ENCODE measurements at regions not wholly inside any gene's neighbourhood (a gene's known extent, or its start where the extent isn't known, plus 50 kb on each side); places are given as distances from the start of the nearest gene placed in this dataset.

DNA sequence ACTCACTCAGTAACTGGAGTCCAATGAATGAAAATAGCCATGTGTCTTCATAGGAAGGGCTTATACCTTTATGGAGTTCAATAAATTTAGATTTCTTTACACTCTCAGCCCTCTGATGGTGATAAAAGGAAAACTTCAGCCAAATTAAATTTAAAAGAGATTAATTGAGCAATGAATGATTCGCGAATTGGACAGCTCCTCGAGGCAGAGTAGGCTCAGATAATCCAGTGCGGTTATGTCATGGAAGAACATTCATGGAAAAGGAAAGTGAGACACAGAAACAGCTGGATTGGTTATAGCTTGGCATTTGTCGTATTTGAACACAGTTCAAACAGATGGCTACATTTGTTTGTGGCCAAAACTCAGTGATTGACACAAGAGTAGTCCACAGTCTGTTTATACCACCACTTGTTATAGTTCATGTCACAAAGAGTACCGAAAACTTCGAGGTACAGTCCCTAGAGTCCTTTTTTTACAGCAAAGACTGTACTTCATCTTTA is 54.6 kb upstream of the TACR3 start:
- TF ChIP-seq, protein P1, sequence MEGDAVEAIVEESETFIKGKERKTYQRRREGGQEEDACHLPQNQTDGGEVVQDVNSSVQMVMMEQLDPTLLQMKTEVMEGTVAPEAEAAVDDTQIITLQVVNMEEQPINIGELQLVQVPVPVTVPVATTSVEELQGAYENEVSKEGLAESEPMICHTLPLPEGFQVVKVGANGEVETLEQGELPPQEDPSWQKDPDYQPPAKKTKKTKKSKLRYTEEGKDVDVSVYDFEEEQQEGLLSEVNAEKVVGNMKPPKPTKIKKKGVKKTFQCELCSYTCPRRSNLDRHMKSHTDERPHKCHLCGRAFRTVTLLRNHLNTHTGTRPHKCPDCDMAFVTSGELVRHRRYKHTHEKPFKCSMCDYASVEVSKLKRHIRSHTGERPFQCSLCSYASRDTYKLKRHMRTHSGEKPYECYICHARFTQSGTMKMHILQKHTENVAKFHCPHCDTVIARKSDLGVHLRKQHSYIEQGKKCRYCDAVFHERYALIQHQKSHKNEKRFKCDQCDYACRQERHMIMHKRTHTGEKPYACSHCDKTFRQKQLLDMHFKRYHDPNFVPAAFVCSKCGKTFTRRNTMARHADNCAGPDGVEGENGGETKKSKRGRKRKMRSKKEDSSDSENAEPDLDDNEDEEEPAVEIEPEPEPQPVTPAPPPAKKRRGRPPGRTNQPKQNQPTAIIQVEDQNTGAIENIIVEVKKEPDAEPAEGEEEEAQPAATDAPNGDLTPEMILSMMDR (IDR thresholded peaks at IDR 0.05; ENCODE audit: low read depth, low read length), result no peak
- DNase-seq (ENCODE audit: low read depth in 2 of 2), result no peak

GRCh38 chr4:103773691-103774231 is 54.0 kb upstream of the TACR3 start:
- no peak overlapping the region for H3K4me3 ChIP-seq (replicated peaks in 1 of 2; ENCODE audit: low read depth in 2 of 2, low read length in 2 of 2)
- TF ChIP-seq, protein P1 (IDR thresholded peaks at IDR 0.05; ENCODE audit: low read depth, low read length), result no peak
- DNase-seq (ENCODE audit: low read depth in 2 of 2), result no peak

More for the DNA sequence above, 54.6 kb upstream of the TACR3 start:
- no peak overlapping the region for H3K4me3 ChIP-seq (replicated peaks in 1 of 2; ENCODE audit: low read depth in 2 of 2, low read length in 2 of 2)

All from cardiac fibroblast (primary cell).